ENCODE measurements at regions not wholly inside any gene's neighbourhood (a gene's known extent, or its start where the extent isn't known, plus 50 kb on each side); places are given as distances from the start of the nearest gene placed in this dataset.

DNA sequence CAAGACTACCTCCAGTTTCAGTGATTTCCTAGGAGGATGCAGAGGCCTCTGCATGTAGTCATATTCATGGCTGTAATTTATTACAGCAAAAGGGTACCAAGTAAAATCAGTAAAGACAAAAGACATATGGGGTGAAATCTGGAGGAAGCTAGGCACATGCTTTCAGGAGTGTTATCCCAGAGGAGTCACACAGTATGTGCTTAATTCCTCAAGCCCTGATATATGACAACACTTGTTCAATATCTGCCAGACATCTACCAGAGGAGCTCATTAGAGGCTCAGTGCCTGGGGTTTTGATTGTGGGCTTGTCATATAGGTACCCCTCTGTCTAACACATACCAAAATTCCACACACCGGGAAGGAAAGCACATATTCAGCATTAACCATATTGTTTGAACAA lies 283.8 kb downstream of the CXCL12 start:
- TF ChIP-seq, protein P1, sequence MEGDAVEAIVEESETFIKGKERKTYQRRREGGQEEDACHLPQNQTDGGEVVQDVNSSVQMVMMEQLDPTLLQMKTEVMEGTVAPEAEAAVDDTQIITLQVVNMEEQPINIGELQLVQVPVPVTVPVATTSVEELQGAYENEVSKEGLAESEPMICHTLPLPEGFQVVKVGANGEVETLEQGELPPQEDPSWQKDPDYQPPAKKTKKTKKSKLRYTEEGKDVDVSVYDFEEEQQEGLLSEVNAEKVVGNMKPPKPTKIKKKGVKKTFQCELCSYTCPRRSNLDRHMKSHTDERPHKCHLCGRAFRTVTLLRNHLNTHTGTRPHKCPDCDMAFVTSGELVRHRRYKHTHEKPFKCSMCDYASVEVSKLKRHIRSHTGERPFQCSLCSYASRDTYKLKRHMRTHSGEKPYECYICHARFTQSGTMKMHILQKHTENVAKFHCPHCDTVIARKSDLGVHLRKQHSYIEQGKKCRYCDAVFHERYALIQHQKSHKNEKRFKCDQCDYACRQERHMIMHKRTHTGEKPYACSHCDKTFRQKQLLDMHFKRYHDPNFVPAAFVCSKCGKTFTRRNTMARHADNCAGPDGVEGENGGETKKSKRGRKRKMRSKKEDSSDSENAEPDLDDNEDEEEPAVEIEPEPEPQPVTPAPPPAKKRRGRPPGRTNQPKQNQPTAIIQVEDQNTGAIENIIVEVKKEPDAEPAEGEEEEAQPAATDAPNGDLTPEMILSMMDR (IDR thresholded peaks at IDR 0.05): no peak
- no peak for TF ChIP-seq POLR2A (IDR thresholded peaks at IDR 0.05)
